ENCODE measurements at regions not wholly inside any gene's neighbourhood (a gene's known extent, or its start where the extent isn't known, plus 50 kb on each side); places are given as distances from the start of the nearest gene placed in this dataset.
A peak's percentile ranks its signal among the peaks of the same experiment; 100 is the strongest.

DNA sequence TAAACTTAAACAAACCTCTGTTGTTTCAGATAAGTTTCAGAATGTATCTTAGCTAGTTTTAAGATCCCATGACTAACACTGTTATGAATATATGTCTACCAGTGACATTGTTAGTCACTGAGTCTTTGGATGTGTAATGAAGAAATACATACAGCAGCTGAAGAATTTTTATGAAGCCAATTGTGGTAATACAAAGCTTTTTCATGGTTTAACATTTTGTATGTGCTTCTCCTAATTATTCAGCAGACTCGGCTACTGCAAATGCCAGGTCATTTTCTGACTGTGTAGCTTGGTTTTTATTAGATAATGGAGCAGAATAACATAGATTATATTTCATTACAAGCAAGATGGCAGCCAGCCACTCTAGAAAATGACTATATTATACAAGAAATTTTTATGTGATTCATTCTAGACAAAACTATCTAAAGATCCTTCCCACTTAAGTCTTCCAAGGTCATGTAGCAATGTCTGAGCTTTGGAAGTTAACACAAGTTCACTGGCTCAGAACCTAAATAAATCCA is 147.8 kb downstream of the TNFSF18 start:
- TF ChIP-seq, protein P1, sequence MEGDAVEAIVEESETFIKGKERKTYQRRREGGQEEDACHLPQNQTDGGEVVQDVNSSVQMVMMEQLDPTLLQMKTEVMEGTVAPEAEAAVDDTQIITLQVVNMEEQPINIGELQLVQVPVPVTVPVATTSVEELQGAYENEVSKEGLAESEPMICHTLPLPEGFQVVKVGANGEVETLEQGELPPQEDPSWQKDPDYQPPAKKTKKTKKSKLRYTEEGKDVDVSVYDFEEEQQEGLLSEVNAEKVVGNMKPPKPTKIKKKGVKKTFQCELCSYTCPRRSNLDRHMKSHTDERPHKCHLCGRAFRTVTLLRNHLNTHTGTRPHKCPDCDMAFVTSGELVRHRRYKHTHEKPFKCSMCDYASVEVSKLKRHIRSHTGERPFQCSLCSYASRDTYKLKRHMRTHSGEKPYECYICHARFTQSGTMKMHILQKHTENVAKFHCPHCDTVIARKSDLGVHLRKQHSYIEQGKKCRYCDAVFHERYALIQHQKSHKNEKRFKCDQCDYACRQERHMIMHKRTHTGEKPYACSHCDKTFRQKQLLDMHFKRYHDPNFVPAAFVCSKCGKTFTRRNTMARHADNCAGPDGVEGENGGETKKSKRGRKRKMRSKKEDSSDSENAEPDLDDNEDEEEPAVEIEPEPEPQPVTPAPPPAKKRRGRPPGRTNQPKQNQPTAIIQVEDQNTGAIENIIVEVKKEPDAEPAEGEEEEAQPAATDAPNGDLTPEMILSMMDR (conservative IDR thresholded peaks at IDR 0.05; ENCODE audit: control insufficient read depth, insufficient read depth, low read depth, low read length), result no peak
- no peak overlapping the region for H3K4me3 ChIP-seq (ENCODE audit: control insufficient read depth, low read depth, low read length)
- DNase-seq (ENCODE audit: low read depth), result peak; percentile 76

DNA sequence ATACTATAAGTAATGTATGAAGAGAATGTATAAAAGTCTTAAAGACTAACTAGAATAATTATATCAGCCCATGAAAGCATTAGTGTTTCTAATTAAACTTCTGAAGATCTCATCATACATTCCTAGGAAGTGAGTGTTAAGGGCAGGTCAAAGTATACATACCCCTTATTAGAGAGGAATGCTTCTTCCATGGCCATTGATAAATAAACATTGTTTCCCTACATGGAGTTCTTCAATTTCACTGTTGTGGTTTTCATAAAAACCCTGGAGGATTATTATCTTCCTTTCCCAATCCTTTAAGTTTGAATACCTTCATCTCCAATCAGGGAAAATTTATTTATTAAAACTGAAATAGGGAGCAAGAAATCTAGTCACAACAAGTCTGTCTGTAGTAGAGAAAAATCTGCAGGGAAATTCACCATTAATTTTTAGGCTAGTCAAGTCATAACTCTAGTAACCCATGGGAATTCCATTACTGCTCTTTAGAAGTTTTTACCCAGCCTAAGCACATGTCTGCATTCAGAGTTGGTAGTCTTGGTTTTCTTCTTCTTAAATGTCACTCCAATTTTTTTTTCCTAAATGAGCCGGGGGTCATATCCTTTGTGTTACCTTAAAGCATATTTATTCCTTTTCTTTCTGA is 147.0 kb downstream of the TNFSF18 start:
- DNase-seq (ENCODE audit: low read depth), result peak; percentile 63
- TF ChIP-seq, protein P1 (conservative IDR thresholded peaks at IDR 0.05; ENCODE audit: control insufficient read depth, insufficient read depth, low read depth, low read length), result no peak
- H3K4me3 ChIP-seq (ENCODE audit: control insufficient read depth, low read depth, low read length), result no peak overlapping the region

DNA sequence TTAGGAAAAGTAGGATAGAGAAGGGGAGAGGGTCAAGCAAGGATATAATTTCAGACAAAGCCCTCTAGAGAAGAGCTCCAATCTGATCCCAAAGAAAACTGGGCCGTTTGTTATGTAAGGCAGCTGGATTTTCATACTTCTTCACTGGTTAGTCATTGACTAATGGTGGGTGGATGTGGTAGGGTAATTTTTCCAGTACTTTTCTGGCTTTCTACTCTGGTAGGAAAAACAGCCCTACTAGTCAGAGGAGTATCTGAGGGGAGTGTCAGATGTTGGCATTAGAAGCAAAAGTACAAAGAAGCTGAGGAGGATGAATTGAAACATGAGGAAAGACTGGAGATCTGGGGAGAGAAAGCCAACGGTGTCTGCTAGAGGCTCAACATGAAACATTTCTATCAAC is 145.3 kb downstream of the TNFSF18 start:
- TF ChIP-seq, protein P1 (conservative IDR thresholded peaks at IDR 0.05; ENCODE audit: control insufficient read depth, insufficient read depth, low read depth, low read length), result no peak
- peak; percentile 76 for DNase-seq (ENCODE audit: low read depth)
- H3K4me3 ChIP-seq (ENCODE audit: control insufficient read depth, low read depth, low read length), result no peak overlapping the region

DNA sequence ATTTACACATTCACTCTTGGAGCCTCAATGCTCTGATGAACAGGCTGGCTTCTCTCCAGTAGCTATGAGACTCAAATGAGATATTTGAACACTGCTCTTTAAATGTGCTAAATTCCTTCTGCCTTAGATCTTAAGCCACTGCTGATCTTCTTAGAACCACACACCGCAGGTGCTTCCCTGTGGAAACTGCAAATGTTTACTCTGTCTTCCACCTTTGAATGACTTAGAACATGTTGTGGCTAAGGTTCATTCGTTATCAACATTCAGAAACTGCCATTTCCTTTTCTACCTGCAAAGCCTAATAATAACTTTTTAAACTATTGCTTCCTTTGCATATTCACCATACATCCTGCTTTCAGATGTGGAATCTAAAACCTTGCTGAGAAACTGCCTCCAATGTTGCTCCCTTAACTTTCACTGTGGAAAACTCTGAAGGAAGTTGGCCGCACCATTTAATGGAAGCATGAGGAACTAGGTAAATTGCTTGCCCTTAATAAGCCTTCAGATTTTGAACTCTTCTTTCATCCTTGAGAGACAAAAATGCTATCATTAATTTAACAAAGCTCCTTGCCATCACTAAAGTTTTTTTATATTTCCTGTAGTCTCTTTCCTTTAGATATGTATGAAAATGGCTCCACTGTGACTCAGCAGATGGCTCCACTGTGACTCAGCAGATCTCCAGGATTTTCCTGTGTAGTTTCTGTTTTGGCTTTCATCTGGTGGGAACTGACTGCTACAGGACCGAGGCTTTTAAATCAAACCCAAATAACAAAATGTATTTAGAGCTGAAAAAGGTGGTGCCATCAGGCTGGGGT is 143.8 kb downstream of the TNFSF18 start:
- H3K4me3 ChIP-seq (ENCODE audit: control insufficient read depth, low read depth, low read length), result no peak overlapping the region
- TF ChIP-seq, protein P1 (conservative IDR thresholded peaks at IDR 0.05; ENCODE audit: control insufficient read depth, insufficient read depth, low read depth, low read length), result no peak
- DNase-seq (ENCODE audit: low read depth), result peak; percentile 90

DNA sequence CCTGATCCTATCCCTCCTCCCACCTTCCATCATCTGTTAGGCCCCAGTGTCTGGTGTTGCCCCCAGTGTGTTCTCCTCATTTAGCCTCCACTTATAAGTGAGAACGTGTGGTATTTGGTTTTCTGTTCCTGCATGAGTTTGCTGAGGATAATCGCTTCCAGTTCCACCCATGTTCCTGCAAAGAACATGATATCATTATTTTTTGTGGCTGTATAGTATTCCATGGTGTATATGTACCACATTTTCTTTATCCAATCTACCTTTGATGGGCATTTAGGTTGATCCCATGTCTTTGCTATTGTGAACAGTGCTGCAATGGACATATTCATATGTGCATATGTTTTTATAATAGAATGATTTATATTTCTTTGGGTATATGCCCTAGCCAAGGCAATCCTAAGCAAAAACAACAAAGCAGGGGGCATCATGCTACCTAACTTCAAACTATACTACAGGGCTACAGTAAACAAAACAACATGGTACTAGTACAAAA is 142.9 kb downstream of the TNFSF18 start:
- H3K4me3 ChIP-seq (ENCODE audit: control insufficient read depth, low read depth, low read length), result no peak overlapping the region
- DNase-seq (ENCODE audit: low read depth), result no peak
- TF ChIP-seq, protein P1 (conservative IDR thresholded peaks at IDR 0.05; ENCODE audit: control insufficient read depth, insufficient read depth, low read depth, low read length), result no peak

DNA sequence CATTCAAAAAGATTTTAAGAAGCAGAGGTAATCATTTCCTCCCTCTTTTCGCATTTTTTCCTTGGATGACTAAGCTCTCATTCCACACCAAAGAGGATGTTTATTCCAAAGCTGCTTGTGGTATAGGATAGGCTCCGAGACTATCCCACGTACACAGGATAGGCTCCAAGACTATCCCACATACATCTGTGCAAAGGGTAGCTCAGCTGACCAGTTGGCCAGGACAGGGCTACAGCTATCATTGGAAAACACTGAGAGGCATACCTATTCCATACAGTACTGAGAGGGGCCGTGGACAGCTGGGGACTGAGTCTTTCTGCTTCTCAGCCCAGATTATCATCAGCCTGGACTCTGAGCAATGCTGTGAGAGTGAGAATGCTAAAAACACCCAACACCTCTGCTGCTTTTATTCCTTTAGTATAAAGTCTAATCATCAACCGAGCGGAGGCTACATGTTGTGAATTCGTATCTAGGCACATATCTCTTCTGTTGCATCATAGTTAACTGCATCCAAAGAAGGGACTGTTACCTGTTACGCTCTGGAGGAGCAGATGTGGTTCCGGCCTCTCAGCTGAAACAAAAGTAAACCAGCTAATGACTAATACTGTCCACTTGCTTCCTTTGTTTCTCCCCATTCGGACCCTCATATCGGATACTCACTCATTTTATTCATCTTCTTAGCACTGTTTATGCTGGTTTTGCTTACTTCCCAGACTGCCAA is 141.0 kb downstream of the TNFSF18 start:
- peak overlapping the region; percentile 2 for H3K4me3 ChIP-seq (ENCODE audit: control insufficient read depth, low read depth, low read length)
- peak; percentile 97 for DNase-seq (ENCODE audit: low read depth)
- TF ChIP-seq, protein P1 (conservative IDR thresholded peaks at IDR 0.05; ENCODE audit: control insufficient read depth, insufficient read depth, low read depth, low read length), result no peak
